PFSK-1 (cell line): ENCODE measurements at regions not wholly inside any gene's neighbourhood (a gene's known extent, or its start where the extent isn't known, plus 50 kb on each side); places are given as distances from the start of the nearest gene placed in this dataset.

Experiments
- POLR2AphosphoS5 ChIP-seq: IDR thresholded peaks from 2 replicates; pipeline ENCODE4 v1.6.1; 2012; ENCODE audit warnings: low read depth, mild to moderate bottlenecking, control low read depth, low read length, moderate library complexity
- SIN3A ChIP-seq: IDR thresholded peaks from 2 replicates; pipeline ENCODE4 v1.6.1; 2012; ENCODE audit warnings: mild to moderate bottlenecking, low read length, moderate library complexity, borderline replicate concordance; ENCODE audit not compliant: insufficient read depth
- TF ChIP-seq, protein P1 (sequence below), 2 experiments: IDR thresholded peaks; 2 replicates each; pipeline versions ENCODE4 v1.6.1 to v1.8.0; 2011 to 2012; ENCODE audit warnings: low read depth in 2 of 2, low read length in 2 of 2, control low read depth in 1 of 2, inconsistent platforms in 1 of 2, mild to moderate bottlenecking in 1 of 2, moderate library complexity in 1 of 2; ENCODE audit not compliant: insufficient read depth in 1 of 2

DNA sequence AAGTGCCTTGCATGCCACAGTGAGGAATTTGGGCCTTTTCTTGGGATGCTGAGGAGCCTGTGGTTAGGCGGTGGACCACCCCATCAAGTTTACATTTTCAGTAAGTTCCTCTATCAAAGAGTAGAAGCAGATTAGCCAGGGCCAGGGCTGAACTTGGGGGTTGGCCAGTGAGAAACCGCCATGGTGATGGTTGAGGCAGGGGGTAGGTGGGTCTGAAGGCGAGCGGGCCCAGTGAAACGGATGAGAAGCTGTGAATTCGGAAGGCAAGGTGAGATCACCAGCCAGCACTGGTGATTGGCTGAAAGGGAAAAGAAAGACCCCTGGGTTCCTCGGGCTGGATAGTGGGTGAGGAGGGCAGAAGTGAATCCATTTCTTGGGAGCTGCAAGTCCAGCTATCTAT is 311.4 kb downstream of the CBLN1 start:
- TF ChIP-seq, protein P1, sequence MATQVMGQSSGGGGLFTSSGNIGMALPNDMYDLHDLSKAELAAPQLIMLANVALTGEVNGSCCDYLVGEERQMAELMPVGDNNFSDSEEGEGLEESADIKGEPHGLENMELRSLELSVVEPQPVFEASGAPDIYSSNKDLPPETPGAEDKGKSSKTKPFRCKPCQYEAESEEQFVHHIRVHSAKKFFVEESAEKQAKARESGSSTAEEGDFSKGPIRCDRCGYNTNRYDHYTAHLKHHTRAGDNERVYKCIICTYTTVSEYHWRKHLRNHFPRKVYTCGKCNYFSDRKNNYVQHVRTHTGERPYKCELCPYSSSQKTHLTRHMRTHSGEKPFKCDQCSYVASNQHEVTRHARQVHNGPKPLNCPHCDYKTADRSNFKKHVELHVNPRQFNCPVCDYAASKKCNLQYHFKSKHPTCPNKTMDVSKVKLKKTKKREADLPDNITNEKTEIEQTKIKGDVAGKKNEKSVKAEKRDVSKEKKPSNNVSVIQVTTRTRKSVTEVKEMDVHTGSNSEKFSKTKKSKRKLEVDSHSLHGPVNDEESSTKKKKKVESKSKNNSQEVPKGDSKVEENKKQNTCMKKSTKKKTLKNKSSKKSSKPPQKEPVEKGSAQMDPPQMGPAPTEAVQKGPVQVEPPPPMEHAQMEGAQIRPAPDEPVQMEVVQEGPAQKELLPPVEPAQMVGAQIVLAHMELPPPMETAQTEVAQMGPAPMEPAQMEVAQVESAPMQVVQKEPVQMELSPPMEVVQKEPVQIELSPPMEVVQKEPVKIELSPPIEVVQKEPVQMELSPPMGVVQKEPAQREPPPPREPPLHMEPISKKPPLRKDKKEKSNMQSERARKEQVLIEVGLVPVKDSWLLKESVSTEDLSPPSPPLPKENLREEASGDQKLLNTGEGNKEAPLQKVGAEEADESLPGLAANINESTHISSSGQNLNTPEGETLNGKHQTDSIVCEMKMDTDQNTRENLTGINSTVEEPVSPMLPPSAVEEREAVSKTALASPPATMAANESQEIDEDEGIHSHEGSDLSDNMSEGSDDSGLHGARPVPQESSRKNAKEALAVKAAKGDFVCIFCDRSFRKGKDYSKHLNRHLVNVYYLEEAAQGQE (IDR thresholded peaks at IDR 0.05; ENCODE audit: insufficient read depth in 1 of 2, low read depth in 2 of 2, low read length in 2 of 2): no peak
- TF ChIP-seq POLR2AphosphoS5 (no peak), SIN3A (no peak)
